ENCODE measurements at regions not wholly inside any gene's neighbourhood (a gene's known extent, or its start where the extent isn't known, plus 50 kb on each side); places are given as distances from the start of the nearest gene placed in this dataset.

- TF ChIP-seq EZH2 (IDR thresholded peaks at IDR 0.05; ENCODE audit: borderline replicate concordance, low read depth, low read length, severe bottlenecking): no peak
- no peak for TF ChIP-seq CTCF (IDR thresholded peaks at IDR 0.05; ENCODE audit: borderline replicate concordance, extremely low read depth, low read length, poor library complexity, severe bottlenecking)
These were observed 114.1 kb downstream of the ENGASE start for GRCh38 chr17:79188685-79189084.

All from DND-41 (cell line).